Neural progenitor cell (in vitro differentiated cells): ENCODE measurements at regions not wholly inside any gene's neighbourhood (a gene's known extent, or its start where the extent isn't known, plus 50 kb on each side); places are given as distances from the start of the nearest gene placed in this dataset.

Source experiments
- DNase-seq: peaks from one replicate; pipeline ENCODE4 v3.0.0-alpha.2; 2016; ENCODE audit warnings: low spot score
- H2AFZ ChIP-seq: fragments of 200-600 bp; sonication (generic); replicated peaks from 2 replicates; pipeline ENCODE4 v1.6.1; 2016; ENCODE audit warnings: antibody characterized with exemption
- H3F3A ChIP-seq: fragments of 200-600 bp; sonication (generic); 2 replicates; pipeline ENCODE4 v1.6.1; 2016; ENCODE audit warnings: antibody characterized with exemption, low read depth
- H3K27ac ChIP-seq: fragments of 200-600 bp; sonication (generic); 2 replicates; pipeline ENCODE4 v1.5.1; 2016; ENCODE audit warnings: mild to moderate bottlenecking
- H3K27me3 ChIP-seq: fragments of 200-600 bp; sonication (generic); 2 replicates; pipeline ENCODE4 v1.6.1; 2016; ENCODE audit warnings: mild to moderate bottlenecking, moderate library complexity
- H3K36me3 ChIP-seq: fragments of 200-600 bp; sonication (generic); 2 replicates; pipeline ENCODE4 v1.5.1; 2016
- H3K4me1 ChIP-seq: fragments of 200-600 bp; sonication (generic); 2 replicates; pipeline ENCODE4 v1.6.1; 2016; ENCODE audit warnings: mixed run types
- H3K4me2 ChIP-seq: fragments of 200-600 bp; sonication (generic); 2 replicates; pipeline ENCODE4 v1.6.1; 2016
- H3K4me3 ChIP-seq: fragments of 200-600 bp; sonication (generic); 2 replicates; pipeline ENCODE4 v1.5.1; 2016
- H3K79me2 ChIP-seq: fragments of 200-600 bp; sonication (generic); 2 replicates; pipeline ENCODE4 v1.6.1; 2016; ENCODE audit warnings: low read depth
- H3K9ac ChIP-seq: fragments of 200-600 bp; sonication (generic); 2 replicates; pipeline ENCODE4 v1.6.1; 2016
- H3K9me3 ChIP-seq: fragments of 200-600 bp; sonication (generic); 2 replicates; pipeline ENCODE4 v1.5.1; 2016; ENCODE audit warnings: low read depth
- H4K20me1 ChIP-seq: fragments of 200-600 bp; sonication (generic); 2 replicates; pipeline ENCODE4 v1.6.1; 2016; ENCODE audit warnings: low read depth
- H3K27ac Mint-ChIP-seq: 3 replicates; pipeline ENCODE4 v1.8.0; 2021; ENCODE audit warnings: mixed read lengths
- H3K27me3 Mint-ChIP-seq: 2 replicates; pipeline ENCODE4 v1.8.0; 2022; ENCODE audit warnings: low read depth, mild to moderate bottlenecking, inconsistent platforms, moderate library complexity, mixed read lengths; ENCODE audit not compliant: insufficient read depth
- H3K36me3 Mint-ChIP-seq: 3 replicates; pipeline ENCODE4 v1.8.0; 2021; ENCODE audit warnings: mixed read lengths
- H3K4me1 Mint-ChIP-seq: 3 replicates; pipeline ENCODE4 v1.8.0; 2021; ENCODE audit warnings: mixed read lengths
- H3K4me3 Mint-ChIP-seq: 3 replicates; pipeline ENCODE4 v1.8.0; 2021; ENCODE audit warnings: mild to moderate bottlenecking, moderate library complexity, mixed read lengths
- H3K9me3 Mint-ChIP-seq: 3 replicates; pipeline ENCODE4 v1.8.0; 2020; ENCODE audit warnings: mixed read lengths
- CTCF ChIP-seq: fragments of 200-600 bp; sonication (generic); IDR thresholded peaks from 2 replicates; pipeline ENCODE4 v1.5.1; 2017; ENCODE audit warnings: antibody characterized with exemption, mild to moderate bottlenecking
- EZH2 ChIP-seq: fragments of 200-600 bp; sonication (generic); IDR thresholded peaks from 2 replicates; pipeline ENCODE4 v1.6.1; 2017; ENCODE audit warnings: antibody characterized with exemption, mild to moderate bottlenecking, moderate library complexity
- EZH2phosphoT487 ChIP-seq: fragments of 200-600 bp; sonication (generic); IDR thresholded peaks from 2 replicates; pipeline ENCODE4 v1.6.1; 2017; ENCODE audit warnings: antibody characterized with exemption

- H2AFZ ChIP-seq: no peak overlapping the region
- H3K27ac ChIP-seq: no peak overlapping the region
These were observed 451.5 kb upstream of the FAM241A start for GRCh38 chr4:111693758-111694157.

DNA sequence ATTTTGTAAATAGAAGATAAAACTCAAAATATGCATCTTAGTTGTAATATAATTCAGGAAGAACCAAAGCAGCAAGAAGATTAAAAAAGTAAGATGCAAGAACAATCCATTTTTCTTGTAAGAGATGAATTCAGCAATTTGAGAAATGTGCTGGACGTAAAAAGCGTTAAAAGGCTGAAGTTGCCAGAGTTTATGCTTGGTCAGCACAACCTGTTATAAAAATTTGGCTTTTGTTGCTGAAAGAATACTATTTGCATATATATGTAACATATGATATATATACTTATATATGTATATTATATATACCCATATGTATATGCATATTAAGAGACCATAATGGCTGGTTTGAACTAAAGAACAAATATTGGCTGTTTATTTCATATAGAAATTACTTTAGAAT, 449.6 kb upstream of the FAM241A start:
- Histone ChIP-seq H3K4me1 (no peaks in the 10 kb centered on the region), H3K36me3 (no peaks in the 10 kb centered on the region), H4K20me1 (no peaks in the 10 kb centered on the region), H3K27ac (no peak overlapping the region), H3K4me3 (no peak overlapping the region), H3K79me2 (no peaks in the 10 kb centered on the region), H3K27me3 (no peaks in the 10 kb centered on the region), H3K9ac (no peak overlapping the region), H3K4me2 (no peak overlapping the region), H3K9me3 (no peaks in the 10 kb centered on the region), H3F3A (no peaks in the 10 kb centered on the region), H2AFZ (no peak overlapping the region)
- Mint-ChIP-seq H3K27ac (no peak overlapping the region), H3K27me3 (no peaks in the 10 kb centered on the region), H3K36me3 (no peaks in the 10 kb centered on the region), H3K4me3 (no peak overlapping the region), H3K4me1 (peaks cover 3% of the 10 kb centered on the region), H3K9me3 (no peaks in the 10 kb centered on the region)
- DNase-seq: no peak
- TF ChIP-seq EZH2 (no peak), EZH2phosphoT487 (no peak), CTCF (no peak)

More at GRCh38 chr4:111693758-111694157, 451.5 kb upstream of the FAM241A start:
- Mint-ChIP-seq H3K27ac (no peak overlapping the region), H3K36me3 (no peaks in the 10 kb centered on the region), H3K9me3 (no peaks in the 10 kb centered on the region), H3K27me3 (no peaks in the 10 kb centered on the region), H3K4me3 (no peak overlapping the region), H3K4me1 (peaks cover 3% of the 10 kb centered on the region)
- H3K79me2 ChIP-seq: no peaks in the 10 kb centered on the region
- no peak overlapping the region for H3K4me2 ChIP-seq
- H3K27me3 ChIP-seq: no peaks in the 10 kb centered on the region
- no peaks in the 10 kb centered on the region for H4K20me1 ChIP-seq
- no peaks in the 10 kb centered on the region for H3K4me1 ChIP-seq
- H3K9ac ChIP-seq: no peak overlapping the region
- DNase-seq: no peak
- H3K4me3 ChIP-seq: no peak overlapping the region
- H3F3A ChIP-seq: no peaks in the 10 kb centered on the region
- H3K9me3 ChIP-seq: no peaks in the 10 kb centered on the region
- TF ChIP-seq CTCF: no peak
- TF ChIP-seq EZH2: no peak
- TF ChIP-seq EZH2phosphoT487: no peak
- H3K36me3 ChIP-seq: no peaks in the 10 kb centered on the region

- Histone ChIP-seq H3K27ac (no peak overlapping the region), H2AFZ (no peak overlapping the region), H3K9ac (no peak overlapping the region), H3K36me3 (no peaks in the 10 kb centered on the region), H3K4me3 (no peak overlapping the region), H3K79me2 (no peaks in the 10 kb centered on the region), H3K4me2 (no peak overlapping the region), H3K4me1 (no peaks in the 10 kb centered on the region), H4K20me1 (no peaks in the 10 kb centered on the region), H3K9me3 (no peaks in the 10 kb centered on the region), H3F3A (no peaks in the 10 kb centered on the region), H3K27me3 (no peaks in the 10 kb centered on the region)
- TF ChIP-seq CTCF (no peak), EZH2 (no peak), EZH2phosphoT487 (no peak)
- no peak overlapping the region for H3K27ac Mint-ChIP-seq
- no peaks in the 10 kb centered on the region for H3K9me3 Mint-ChIP-seq
- H3K36me3 Mint-ChIP-seq: no peaks in the 10 kb centered on the region
- no peak for DNase-seq
- no peak overlapping the region for H3K4me3 Mint-ChIP-seq
- H3K4me1 Mint-ChIP-seq: peaks cover 3% of the 10 kb centered on the region
- H3K27me3 Mint-ChIP-seq: no peaks in the 10 kb centered on the region
These were observed 448.7 kb upstream of the FAM241A start for GRCh38 chr4:111696505-111696904.
